Tibial artery (tissue), 4 donors: ENCODE measurements at regions not wholly inside any gene's neighbourhood (a gene's known extent, or its start where the extent isn't known, plus 50 kb on each side); places are given as distances from the start of the nearest gene placed in this dataset.

Source experiments
- DNase-seq, 2 donors: peaks; one replicate each; pipeline ENCODE4 v3.0.0-alpha.2; 2019
- H3K27ac ChIP-seq, 2 donors: fragments of 200-600 bp; sonication (generic) in 1 of 2; 1 replicate in 1 of 2; 2 replicates in 1 of 2; pipeline ENCODE4 v1.5.1; 2018 to 2019; ENCODE audit warnings: mild to moderate bottlenecking in 1 of 2
- H3K27me3 ChIP-seq, 2 donors: fragments of 200-600 bp; sonication (generic) in 1 of 2; one replicate each; pipeline versions ENCODE4 v1.5.1 to v1.6.0; 2016 to 2019
- H3K36me3 ChIP-seq, 3 donors: fragments of 200-600 bp; sonication (generic) in 2 of 3; one replicate each; pipeline ENCODE4 v1.5.1; 2016 to 2019; ENCODE audit warnings: mild to moderate bottlenecking in 2 of 3
- H3K4me1 ChIP-seq, 4 donors: fragments of 200-600 bp; sonication (generic) in 2 of 4; 1 replicate in 3 of 4; 2 replicates in 1 of 4; pipeline ENCODE4 v1.5.1; 2016 to 2019
- H3K4me3 ChIP-seq, 2 donors: fragments of 200-600 bp; sonication (generic) in 1 of 2; 1 replicate in 1 of 2; 2 replicates in 1 of 2; pipeline ENCODE4 v1.5.1; 2018 to 2019; ENCODE audit warnings: mild to moderate bottlenecking in 2 of 2
- H3K9me3 ChIP-seq, 3 donors: fragments of 200-600 bp; sonication (generic) in 1 of 3; one replicate each; pipeline ENCODE4 v1.5.1; 2016 to 2019
- CTCF ChIP-seq, 2 experiments: fragments of 200-600 bp in 1 of 2; fragments of 450-650 bp in 1 of 2; IDR thresholded peaks; one replicate each; pipeline ENCODE4 v1.5.1; 2017 to 2019; ENCODE audit warnings: antibody characterized with exemption in 2 of 2, mild to moderate bottlenecking in 1 of 2, moderate library complexity in 1 of 2
- intact Hi-C: fragments of 100-400 bp; cut with DNase I; formaldehyde crosslinking; loops from one replicate; pipeline ENCODE4 v1.15.0; 2023; ENCODE audit warnings: low total_unique reads

GRCh38 chr1:5376538-5377247, 615.5 kb downstream of the NPHP4 start:
- Histone ChIP-seq H3K9me3 (peaks cover 0 to 6% (median 0%) of the 10 kb centered on the region in 3 donors), H3K4me1 (no peaks in the 10 kb centered on the region), H3K27me3 (peaks cover 0 to 26% of the 10 kb centered on the region in 2 donors), H3K4me3 (no peak overlapping the region), H3K27ac (no peak overlapping the region), H3K36me3 (no peaks in the 10 kb centered on the region)
- intact Hi-C loops: no loop called here
- no peak for DNase-seq
- TF ChIP-seq CTCF (IDR thresholded peaks at IDR 0.05): no peak

- Histone ChIP-seq H3K27me3 (peaks cover 0 to 24% of the 10 kb centered on the region in 2 donors), H3K36me3 (no peaks in the 10 kb centered on the region), H3K9me3 (peaks cover 0 to 6% (median 0%) of the 10 kb centered on the region in 3 donors), H3K27ac (no peak overlapping the region), H3K4me1 (no peaks in the 10 kb centered on the region), H3K4me3 (no peak overlapping the region)
- DNase-seq: no peak
- intact Hi-C loops: no loop called here
- TF ChIP-seq CTCF (IDR thresholded peaks at IDR 0.05): no peak
Observed at GRCh38 chr1:5375481-5375880, 616.7 kb downstream of the NPHP4 start.

- DNase-seq: no peak
- peaks cover 0 to 19% of the 10 kb centered on the region in 2 donors for H3K27me3 ChIP-seq
- TF ChIP-seq CTCF (IDR thresholded peaks at IDR 0.05): no peak
- H3K27ac ChIP-seq: no peak overlapping the region
- no peaks in the 10 kb centered on the region for H3K36me3 ChIP-seq
- no peak overlapping the region for H3K4me3 ChIP-seq
- intact Hi-C loops: no loop called here
- peaks cover 0 to 6% (median 0%) of the 10 kb centered on the region in 3 donors for H3K9me3 ChIP-seq
- H3K4me1 ChIP-seq: no peaks in the 10 kb centered on the region
Observed at GRCh38 chr1:5374192-5374591, 618.0 kb downstream of the NPHP4 start.

- intact Hi-C loops: no loop called here
- Histone ChIP-seq H3K4me3 (no peak overlapping the region), H3K36me3 (no peaks in the 10 kb centered on the region), H3K27ac (no peak overlapping the region), H3K9me3 (peaks cover 0 to 6% (median 0%) of the 10 kb centered on the region in 3 donors), H3K27me3 (peaks cover 0 to 14% of the 10 kb centered on the region in 2 donors), H3K4me1 (no peaks in the 10 kb centered on the region)
- DNase-seq: no peak
- no peak for TF ChIP-seq CTCF (IDR thresholded peaks at IDR 0.05)
Observed at GRCh38 chr1:5373281-5373680, 618.9 kb downstream of the NPHP4 start.

GRCh38 chr1:5371270-5371669, 621.0 kb downstream of the NPHP4 start:
- TF ChIP-seq CTCF (IDR thresholded peaks at IDR 0.05): no peak
- Histone ChIP-seq H3K9me3 (peaks cover 0 to 6% (median 0%) of the 10 kb centered on the region in 3 donors), H3K27ac (no peak overlapping the region), H3K4me1 (no peaks in the 10 kb centered on the region), H3K4me3 (no peak overlapping the region), H3K27me3 (no peaks in the 10 kb centered on the region), H3K36me3 (no peaks in the 10 kb centered on the region)
- intact Hi-C loops: no loop called here
- no peak for DNase-seq
